ENCODE measurements at regions not wholly inside any gene's neighbourhood (a gene's known extent, or its start where the extent isn't known, plus 50 kb on each side); places are given as distances from the start of the nearest gene placed in this dataset.

DNA sequence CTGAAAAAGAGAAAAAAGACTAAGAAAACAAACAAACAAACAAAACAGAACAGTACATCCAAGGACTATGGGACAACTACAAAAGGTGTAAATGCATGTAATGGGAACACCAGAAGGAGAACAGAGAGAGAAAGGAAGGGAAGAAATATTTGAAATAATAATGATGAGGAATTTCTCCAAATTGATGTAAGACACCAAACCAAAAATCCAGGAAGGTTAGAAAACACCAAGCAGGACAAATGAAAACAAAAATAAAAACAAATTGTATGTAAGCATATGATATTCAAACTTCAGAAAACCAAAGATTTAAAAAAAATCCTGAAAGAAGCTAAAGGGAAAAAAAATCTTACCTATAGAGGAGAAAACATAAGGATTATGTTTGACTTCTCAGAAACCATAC is 125.9 kb upstream of the ACTBL2 start (continued):
- no peak for TF ChIP-seq NRF1 (IDR thresholded peaks at IDR 0.05; ENCODE audit: low read depth, low read length)
- TF ChIP-seq RAD21 (IDR thresholded peaks at IDR 0.05; ENCODE audit: low read length) = no peak
- TF ChIP-seq FOXJ3 (CRISPR knock-in tag; IDR thresholded peaks at IDR 0.05) = no peak
- TF ChIP-seq NFIC (IDR thresholded peaks at IDR 0.05; ENCODE audit: borderline replicate concordance) = no peak

- Histone ChIP-seq H3K4me1 (ENCODE audit: control insufficient read depth in 1 of 2, insufficient read depth in 2 of 2, low read depth in 1 of 2, low read length in 1 of 2) (no peaks in the 10 kb centered on the region), H3K9me3 (no peaks in the 10 kb centered on the region), H3K79me2 (ENCODE audit: insufficient read depth) (no peaks in the 10 kb centered on the region), H4K20me1 (ENCODE audit: insufficient read depth) (no peaks in the 10 kb centered on the region), H3F3A (replicated peaks; ENCODE audit: insufficient read depth) (no peaks in the 10 kb centered on the region), H3K27me3 (ENCODE audit: insufficient read depth) (no peaks in the 10 kb centered on the region), H3K4me2 (no peak overlapping the region), H3K4me3 (ENCODE audit: low read depth in 2 of 2, low read length in 1 of 2) (no peak overlapping the region), H3K9ac (no peak overlapping the region), H3K9me2 (no peaks in the 10 kb centered on the region), H3K36me3 (replicated peaks in 1 of 2; ENCODE audit: control insufficient read depth in 1 of 2, insufficient read depth in 2 of 2, low read length in 1 of 2) (no peaks in the 10 kb centered on the region), H2AFZ (ENCODE audit: low read depth) (no peak overlapping the region), H3K27ac (ENCODE audit: low read depth in 2 of 2, low read length in 1 of 2) (no peak overlapping the region)
- no peak for DNase-seq
- CTCF ChIA-PET = interaction anchor here (1.2 to 1.3 kb wide), 2 partner anchors 9 to 177 kb away, joined by 4 to 5 read pairs; no protein-coding TSS in a partner anchor
- WGBS (ENCODE audit: low lambda C conversion rate) = 80% methylated on average over 4 of the region's 4 CpGs
- POLR2A ChIA-PET = no interaction called here
- TF ChIP-seq IRF3 (IDR thresholded peaks at IDR 0.05; ENCODE audit: low read depth, low read length) = no peak
- TF ChIP-seq GATA2 (CRISPR knock-in tag; IDR thresholded peaks at IDR 0.05) = no peak
- TF ChIP-seq TEAD4 (IDR thresholded peaks at IDR 0.05; ENCODE audit: borderline replicate concordance, insufficient read depth) = no peak
- TF ChIP-seq ZBTB33 (IDR thresholded peaks at IDR 0.05; ENCODE audit: borderline replicate concordance, low read depth) = no peak
- TF ChIP-seq PBX3 (IDR thresholded peaks at IDR 0.05) = no peak
Measured at GRCh38 chr5:57601996-57602395, 119.4 kb upstream of the ACTBL2 start.

DNA sequence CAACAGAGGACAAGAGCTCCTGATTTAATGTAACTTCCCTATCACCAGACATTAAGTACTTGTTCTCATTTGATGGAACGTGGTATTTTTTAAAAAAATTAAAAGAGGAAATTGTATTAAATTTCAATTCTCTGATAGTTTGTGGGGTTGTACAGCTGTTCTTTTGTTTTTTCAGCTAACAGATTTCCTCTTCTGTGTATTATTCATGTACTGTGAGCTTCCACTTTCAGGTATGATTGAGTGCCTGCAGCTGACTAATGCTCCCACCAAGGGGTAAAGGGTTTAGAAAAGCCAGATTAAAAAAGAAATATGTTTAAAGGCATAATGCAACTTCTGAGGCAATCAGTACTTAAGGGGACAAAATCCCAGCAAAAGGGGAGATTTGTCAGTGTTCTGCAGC is 117.7 kb upstream of the ACTBL2 start:
- 41% methylated on average over 1 of the region's 1 CpG for WGBS (ENCODE audit: low lambda C conversion rate)
- Histone ChIP-seq H3K9ac (no peak overlapping the region), H3K79me2 (ENCODE audit: insufficient read depth) (no peaks in the 10 kb centered on the region), H3K4me2 (no peak overlapping the region), H2AFZ (ENCODE audit: low read depth) (no peak overlapping the region), H3K27ac (ENCODE audit: low read depth in 2 of 2, low read length in 1 of 2) (no peak overlapping the region), H3F3A (replicated peaks; ENCODE audit: insufficient read depth) (no peaks in the 10 kb centered on the region), H4K20me1 (ENCODE audit: insufficient read depth) (no peaks in the 10 kb centered on the region), H3K36me3 (replicated peaks in 1 of 2; ENCODE audit: control insufficient read depth in 1 of 2, insufficient read depth in 2 of 2, low read length in 1 of 2) (no peaks in the 10 kb centered on the region), H3K4me1 (ENCODE audit: control insufficient read depth in 1 of 2, insufficient read depth in 2 of 2, low read depth in 1 of 2, low read length in 1 of 2) (no peaks in the 10 kb centered on the region; a peak in 1 of 4 replicates), H3K27me3 (ENCODE audit: insufficient read depth) (no peaks in the 10 kb centered on the region), H3K9me3 (no peaks in the 10 kb centered on the region), H3K4me3 (ENCODE audit: low read depth in 2 of 2, low read length in 1 of 2) (no peak overlapping the region), H3K9me2 (no peaks in the 10 kb centered on the region)
- DNase-seq = no peak
- ChIA-PET CTCF (no interaction called here), POLR2A (no interaction called here)
- TF ChIP-seq CTCF (IDR thresholded peaks at IDR 0.05) (no peak), EZH2phosphoT487 (IDR thresholded peaks at IDR 0.05; ENCODE audit: borderline replicate concordance, low read depth) (no peak), GABPA (IDR thresholded peaks at IDR 0.05; ENCODE audit: low read depth) (no peak), YY1 (IDR thresholded peaks at IDR 0.05; ENCODE audit: low read depth) (no peak), EP300 (IDR thresholded peaks at IDR 0.05; ENCODE audit: borderline replicate concordance in 1 of 2, low read depth in 1 of 2, low read length in 1 of 2) (no peak), RFX5 (IDR thresholded peaks at IDR 0.05; ENCODE audit: low read length) (no peak), ELF1 (IDR thresholded peaks at IDR 0.05) (no peak), TAF1 (IDR thresholded peaks at IDR 0.05; ENCODE audit: borderline replicate concordance, low read depth, low read length) (no peak), NRF1 (IDR thresholded peaks at IDR 0.05; ENCODE audit: low read depth, low read length) (no peak), FOXM1 (IDR thresholded peaks at IDR 0.05; ENCODE audit: low read depth) (no peak), POLR2AphosphoS5 (IDR thresholded peaks at IDR 0.05; ENCODE audit: low read depth, low read length) (no peak), FOSL2 (IDR thresholded peaks at IDR 0.05; ENCODE audit: borderline replicate concordance, low read depth) (no peak), PBX3 (IDR thresholded peaks at IDR 0.05) (no peak)
